GM19397 (cell line): ENCODE measurements at regions not wholly inside any gene's neighbourhood (a gene's known extent, or its start where the extent isn't known, plus 50 kb on each side); places are given as distances from the start of the nearest gene placed in this dataset.
"Not testable (repeated sequence)": the region's sequence is repeated elsewhere in the genome, so short reads cannot be mapped to it uniquely, and the experiment has no call there.

ENCODE experiments used
- ATAC-seq: cut with Tn5 transposase; IDR thresholded peaks from one replicate; pipeline ENCODE4 v1.9.1; 2021; ENCODE audit warnings: mild to moderate bottlenecking, moderate library complexity; ENCODE audit not compliant: unreplicated experiment

GRCh38 chr4:94141001-94141400 lies 66.7 kb upstream of the SMARCAD1 start:
- no peak for ATAC-seq

- not testable (repeated sequence) for ATAC-seq
Measured at GRCh38 chr4:94148052-94148451, 59.6 kb upstream of the SMARCAD1 start.

DNA sequence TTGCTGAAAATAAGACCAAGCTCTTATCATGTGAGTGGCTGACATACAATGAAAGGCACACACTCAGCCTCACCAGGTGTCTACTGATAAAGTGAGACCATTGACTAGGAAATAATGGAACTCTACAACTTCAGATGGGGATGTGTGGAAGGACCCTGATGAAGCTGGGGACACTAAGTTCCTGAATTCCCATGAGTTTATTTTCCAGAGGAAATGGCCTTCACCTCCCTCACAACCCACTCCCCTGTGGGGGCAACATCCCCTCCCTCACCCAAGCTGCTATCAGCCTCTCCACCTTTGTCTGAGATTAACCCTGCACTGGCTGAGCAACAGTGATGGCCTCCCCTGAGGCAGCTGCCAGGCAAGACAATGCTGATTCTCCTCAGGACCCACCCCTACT lies 55.2 kb upstream of the SMARCAD1 start:
- ATAC-seq = no peak

- ATAC-seq = not testable (repeated sequence)
Measured at GRCh38 chr4:94155404-94155803, 52.3 kb upstream of the SMARCAD1 start.

DNA sequence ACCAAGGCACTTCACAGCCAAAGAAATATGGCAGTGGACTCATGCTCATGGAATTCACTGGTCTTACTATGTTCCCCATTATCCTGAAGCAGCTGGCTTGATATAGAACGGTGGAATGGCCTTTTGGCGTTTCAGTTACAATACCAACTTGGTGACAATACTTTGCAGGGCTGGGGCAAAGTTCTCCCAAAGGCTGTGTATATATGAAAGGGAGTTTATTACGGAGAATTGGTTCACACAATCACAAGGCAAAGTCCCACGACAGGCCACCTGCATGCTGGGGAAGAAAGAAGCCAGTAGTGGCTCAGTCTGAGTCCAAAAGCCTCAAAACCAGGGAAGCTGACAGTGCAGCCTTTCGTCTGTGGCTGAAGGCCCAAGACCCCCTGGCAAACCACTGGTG lies 50.8 kb upstream of the SMARCAD1 start:
- no peak for ATAC-seq
